ENCODE measurements at regions not wholly inside any gene's neighbourhood (a gene's known extent, or its start where the extent isn't known, plus 50 kb on each side); places are given as distances from the start of the nearest gene placed in this dataset.

GRCh38 chr12:123033392-123034021 is 53.0 kb downstream of the ARL6IP4 start:
- TF ChIP-seq CTCF (IDR thresholded peaks at IDR 0.05) (no peak), POLR2A (IDR thresholded peaks at IDR 0.05) (no peak), EP300 (IDR thresholded peaks at IDR 0.05) (no peak)

Measured in ovary (tissue), 3 donors.